HL-60 (cell line): ENCODE measurements at regions not wholly inside any gene's neighbourhood (a gene's known extent, or its start where the extent isn't known, plus 50 kb on each side); places are given as distances from the start of the nearest gene placed in this dataset.
"Not testable (repeated sequence)": the region's sequence is repeated elsewhere in the genome, so short reads cannot be mapped to it uniquely, and the experiment has no call there.

Experiments
- CTCF ChIP-seq: IDR thresholded peaks from one replicate; pipeline ENCODE4 v1.5.1; 2011; ENCODE audit warnings: low read length, control low read depth, inconsistent platforms; ENCODE audit not compliant: insufficient read depth
- REST ChIP-seq: IDR thresholded peaks from 2 replicates; pipeline ENCODE4 v1.6.1; 2012; ENCODE audit warnings: low read depth; ENCODE audit not compliant: insufficient replicate concordance
- SPI1 ChIP-seq: IDR thresholded peaks from 2 replicates; pipeline ENCODE4 v1.6.1; 2012; ENCODE audit warnings: low read depth, mild to moderate bottlenecking, borderline replicate concordance

- TF ChIP-seq CTCF, REST, SPI1: not testable (repeated sequence)
Measured at GRCh38 chr1:9469882-9470281, 69.4 kb upstream of the SLC25A33 start.
